Kidney (tissue), 13 donors: ENCODE measurements at regions not wholly inside any gene's neighbourhood (a gene's known extent, or its start where the extent isn't known, plus 50 kb on each side); places are given as distances from the start of the nearest gene placed in this dataset.
"Not testable (repeated sequence)": the region's sequence is repeated elsewhere in the genome, so short reads cannot be mapped to it uniquely, and the experiment has no call there.

Experiments used
- DNase-seq, 5 donors: peaks; one replicate each; pipeline ENCODE4 v3.0.0-alpha.2; 2013 to 2020
- FAIRE-seq: peaks from 2 replicates; lab custom pipeline; 2012; peaks lifted over from hg19 to GRCh38; lab: Jason Lieb, UNC
- H3K27ac ChIP-seq, 2 donors: one replicate each; pipeline ENCODE4 v1.7.0; 2013; ENCODE audit warnings: low read depth in 2 of 2, low read length in 2 of 2, inconsistent platforms in 1 of 2
- H3K27me3 ChIP-seq: one replicate; pipeline ENCODE4 v1.7.1; 2013; ENCODE audit warnings: low read length, inconsistent platforms; ENCODE audit not compliant: control insufficient read depth, insufficient read depth
- H3K36me3 ChIP-seq, 3 donors: one replicate each; pipeline versions ENCODE4 v1.7.0 to v1.7.1; 2013; ENCODE audit warnings: low read length in 3 of 3, control low read depth in 1 of 3, inconsistent platforms in 1 of 3; ENCODE audit not compliant: insufficient read depth in 3 of 3, control insufficient read depth in 2 of 3
- H3K4me1 ChIP-seq, 3 donors: one replicate each; pipeline versions ENCODE4 v1.7.0 to v1.7.1; 2013; ENCODE audit warnings: low read length in 3 of 3, inconsistent platforms in 1 of 3, low read depth in 1 of 3; ENCODE audit not compliant: control insufficient read depth in 2 of 3, insufficient read depth in 2 of 3
- H3K4me3 ChIP-seq, 3 donors: one replicate each; pipeline versions ENCODE4 v1.7.0 to v1.8.1; 2013; ENCODE audit warnings: low read length in 3 of 3, control low read depth in 1 of 3, inconsistent platforms in 1 of 3
- H3K9ac ChIP-seq, 3 donors: one replicate each; pipeline versions ENCODE4 v1.7.0 to v1.7.1; 2013; ENCODE audit warnings: low read length in 3 of 3, control low read depth in 1 of 3, inconsistent platforms in 1 of 3
- H3K9me3 ChIP-seq, 3 donors: one replicate each; pipeline versions ENCODE4 v1.7.0 to v1.7.1; 2013; ENCODE audit warnings: low read length in 3 of 3, control low read depth in 1 of 3, inconsistent platforms in 1 of 3; ENCODE audit not compliant: control insufficient read depth in 2 of 3, insufficient read depth in 1 of 3
- intact Hi-C: fragments of 100-400 bp; cut with DNase I; formaldehyde crosslinking; loops from one replicate; pipeline ENCODE4 v1.11.1; 2022
- TF ChIP-seq, protein P1 (sequence below): IDR thresholded peaks from 3 replicates; pipeline ENCODE4 v1.5.1; 2012; ENCODE audit warnings: mild to moderate bottlenecking, moderate library complexity, borderline replicate concordance; ENCODE audit not compliant: insufficient read depth; ENCODE audit errors: extremely low read depth
- donor health status: control.
- donor health status: control.
- donor health status: control.
- donor health status: control.
- donor health status: control.
- donor health status: DM: yes; HTN: yes; CAD: no.
- donor health status: Normal renal cell carcinoma (clear cell type).

DNA sequence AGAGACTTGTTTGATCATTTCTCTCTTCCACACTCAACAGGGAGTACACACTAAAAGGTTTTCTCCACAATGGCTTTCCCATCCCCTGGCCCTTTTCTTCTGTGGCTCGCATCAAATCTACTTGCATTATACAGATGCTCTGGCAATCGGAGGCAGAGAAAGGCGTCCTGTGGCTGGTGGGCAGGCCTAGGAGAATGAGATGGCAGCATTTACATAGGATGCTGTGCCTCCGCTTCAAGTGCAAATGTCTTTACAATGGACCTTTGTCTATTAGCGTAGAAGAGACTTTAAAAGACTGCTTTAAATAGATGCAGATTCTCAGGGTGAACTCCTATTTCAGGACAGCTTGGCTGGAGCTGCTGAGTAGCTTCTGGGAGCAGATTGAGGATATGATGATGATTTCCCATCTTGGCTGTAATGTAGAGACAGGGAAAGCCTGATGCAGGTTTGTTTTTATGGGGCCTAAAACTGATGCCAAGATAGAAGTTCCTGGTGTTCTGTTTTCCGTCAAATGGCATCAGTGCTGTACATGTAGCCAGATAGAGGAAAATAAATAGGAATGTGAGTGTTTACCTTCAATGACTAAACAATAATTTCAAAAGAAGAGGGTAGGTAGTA, 423.4 kb downstream of the RND3 start:
- H3K4me3 ChIP-seq, result no peak overlapping the region
- H3K27me3 ChIP-seq, result no peaks in the 10 kb centered on the region
- no peaks in the 10 kb centered on the region for H3K36me3 ChIP-seq
- no peak overlapping the region for H3K9ac ChIP-seq
- H3K27ac ChIP-seq, result no peak overlapping the region
- no peak for FAIRE-seq
- H3K9me3 ChIP-seq, result no peaks in the 10 kb centered on the region
- no peak for DNase-seq
- TF ChIP-seq, protein P1, sequence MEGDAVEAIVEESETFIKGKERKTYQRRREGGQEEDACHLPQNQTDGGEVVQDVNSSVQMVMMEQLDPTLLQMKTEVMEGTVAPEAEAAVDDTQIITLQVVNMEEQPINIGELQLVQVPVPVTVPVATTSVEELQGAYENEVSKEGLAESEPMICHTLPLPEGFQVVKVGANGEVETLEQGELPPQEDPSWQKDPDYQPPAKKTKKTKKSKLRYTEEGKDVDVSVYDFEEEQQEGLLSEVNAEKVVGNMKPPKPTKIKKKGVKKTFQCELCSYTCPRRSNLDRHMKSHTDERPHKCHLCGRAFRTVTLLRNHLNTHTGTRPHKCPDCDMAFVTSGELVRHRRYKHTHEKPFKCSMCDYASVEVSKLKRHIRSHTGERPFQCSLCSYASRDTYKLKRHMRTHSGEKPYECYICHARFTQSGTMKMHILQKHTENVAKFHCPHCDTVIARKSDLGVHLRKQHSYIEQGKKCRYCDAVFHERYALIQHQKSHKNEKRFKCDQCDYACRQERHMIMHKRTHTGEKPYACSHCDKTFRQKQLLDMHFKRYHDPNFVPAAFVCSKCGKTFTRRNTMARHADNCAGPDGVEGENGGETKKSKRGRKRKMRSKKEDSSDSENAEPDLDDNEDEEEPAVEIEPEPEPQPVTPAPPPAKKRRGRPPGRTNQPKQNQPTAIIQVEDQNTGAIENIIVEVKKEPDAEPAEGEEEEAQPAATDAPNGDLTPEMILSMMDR, result no peak
- intact Hi-C loops, result no loop called here
- H3K4me1 ChIP-seq, result no peaks in the 10 kb centered on the region

DNA sequence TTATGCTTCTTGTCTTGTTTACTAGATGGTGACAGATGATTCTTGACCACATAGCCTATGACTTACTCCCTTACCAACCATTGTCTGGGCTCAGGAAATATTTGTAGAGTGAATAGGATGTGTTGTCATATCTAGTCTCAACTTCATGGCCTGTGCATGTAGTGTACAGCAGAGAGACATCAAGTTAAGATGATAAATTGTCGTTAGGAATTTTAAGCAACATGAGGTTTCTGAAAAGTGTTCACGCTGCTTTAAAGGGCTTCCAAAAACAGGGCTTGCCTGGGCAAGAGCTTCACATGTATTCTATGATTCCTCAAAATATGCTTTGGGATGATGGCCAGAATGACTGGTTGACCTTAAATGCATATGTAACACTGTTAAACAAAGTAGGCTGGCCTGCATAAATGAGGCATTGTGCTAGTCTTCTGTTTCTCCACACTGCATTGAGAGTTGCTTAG, 424.0 kb downstream of the RND3 start:
- no peak overlapping the region for H3K9ac ChIP-seq
- H3K27me3 ChIP-seq, result no peaks in the 10 kb centered on the region
- DNase-seq (no peak), FAIRE-seq (no peak)
- H3K9me3 ChIP-seq, result no peaks in the 10 kb centered on the region
- TF ChIP-seq, protein P1, result no peak
- no peaks in the 10 kb centered on the region for H3K4me1 ChIP-seq
- no peak overlapping the region for H3K27ac ChIP-seq
- no peak overlapping the region for H3K4me3 ChIP-seq
- intact Hi-C loops, result no loop called here
- H3K36me3 ChIP-seq, result no peaks in the 10 kb centered on the region

- no peak for FAIRE-seq
- Histone ChIP-seq H3K27ac (no peak overlapping the region), H3K9me3 (no peaks in the 10 kb centered on the region), H3K4me3 (no peak overlapping the region), H3K4me1 (no peaks in the 10 kb centered on the region), H3K27me3 (no peaks in the 10 kb centered on the region), H3K36me3 (no peaks in the 10 kb centered on the region), H3K9ac (no peak overlapping the region)
- no peak for DNase-seq
- intact Hi-C loops, result no loop called here
- TF ChIP-seq, protein P1, result no peak
Observed at GRCh38 chr2:150062416-150062815, 425.1 kb downstream of the RND3 start.

- H3K4me1 ChIP-seq, result no peaks in the 10 kb centered on the region
- DNase-seq (no peak), FAIRE-seq (no peak)
- H3K27ac ChIP-seq, result no peak overlapping the region
- H3K9ac ChIP-seq, result no peak overlapping the region
- no peaks in the 10 kb centered on the region for H3K9me3 ChIP-seq
- TF ChIP-seq, protein P1, result no peak
- H3K36me3 ChIP-seq, result no peaks in the 10 kb centered on the region
- intact Hi-C loops, result no loop called here
- H3K27me3 ChIP-seq, result no peaks in the 10 kb centered on the region
- H3K4me3 ChIP-seq, result no peak overlapping the region
Observed at GRCh38 chr2:150060341-150060740, 427.1 kb downstream of the RND3 start.

GRCh38 chr2:150059676-150060075, 427.8 kb downstream of the RND3 start:
- H3K27me3 ChIP-seq, H3K9ac ChIP-seq, DNase-seq, H3K4me1 ChIP-seq, H3K36me3 ChIP-seq, FAIRE-seq, H3K27ac ChIP-seq, intact Hi-C loops, H3K9me3 ChIP-seq, H3K4me3 ChIP-seq: not testable (repeated sequence)
